C4-2B (cell line): ENCODE measurements at regions not wholly inside any gene's neighbourhood (a gene's known extent, or its start where the extent isn't known, plus 50 kb on each side); places are given as distances from the start of the nearest gene placed in this dataset.

Source experiments
- CTCF ChIP-seq: fragments of 450-650 bp; conservative IDR thresholded peaks from 2 replicates; pipeline ENCODE4 v1.5.1; 2017; ENCODE audit warnings: mild to moderate bottlenecking
- ZFX ChIP-seq: fragments of 450-650 bp; IDR thresholded peaks from 2 replicates; pipeline ENCODE4 v1.6.1; 2017

- TF ChIP-seq CTCF (no peak), ZFX (no peak)
These were observed 172.1 kb downstream of the GADD45G start for GRCh38 chr9:89776795-89777525.
